HG02588 (cell line): ENCODE measurements at regions not wholly inside any gene's neighbourhood (a gene's known extent, or its start where the extent isn't known, plus 50 kb on each side); places are given as distances from the start of the nearest gene placed in this dataset.

Source experiments
- ATAC-seq: cut with Tn5 transposase; IDR thresholded peaks from one replicate; pipeline ENCODE4 v1.9.1; 2021; ENCODE audit warnings: mild to moderate bottlenecking, moderate library complexity; ENCODE audit not compliant: unreplicated experiment

DNA sequence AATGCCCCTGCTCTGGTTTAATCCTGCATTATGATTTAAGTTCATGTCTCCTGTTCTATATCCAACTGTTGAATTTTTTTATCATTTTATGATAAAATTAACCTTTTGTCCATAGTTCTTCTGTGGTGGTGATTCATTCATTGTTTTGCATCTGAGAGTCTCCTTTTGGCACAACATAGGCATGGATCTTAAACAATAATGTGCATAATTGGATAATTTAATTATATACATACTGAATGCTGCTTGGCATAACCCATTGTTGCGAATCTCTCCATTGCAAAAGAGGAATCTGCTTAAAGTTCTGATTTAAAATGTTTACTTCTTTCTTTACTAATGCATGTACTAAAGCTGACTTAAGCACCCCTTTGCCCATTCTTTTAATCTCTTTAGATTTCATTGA, 2788.4 kb downstream of the PCDH9 start:
- no peak for ATAC-seq

DNA sequence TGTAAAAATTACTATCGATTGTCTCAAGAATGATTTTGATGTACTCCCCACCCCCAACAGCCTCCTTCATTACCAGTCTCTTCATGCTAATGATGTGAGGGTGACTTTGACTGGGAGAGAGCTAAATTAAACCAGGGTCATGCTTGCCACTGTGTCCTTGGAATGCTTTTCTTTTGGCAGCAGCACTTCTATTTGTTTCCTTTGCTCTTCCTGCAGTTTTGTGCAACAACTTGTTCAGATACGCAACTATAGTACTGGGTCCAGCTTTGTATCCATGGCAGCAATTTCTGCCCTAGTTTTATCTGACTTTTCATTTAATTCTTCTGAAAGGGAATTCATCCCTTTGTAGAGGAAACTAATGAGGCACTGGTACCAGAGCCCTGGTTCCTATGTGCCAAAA, 2792.1 kb downstream of the PCDH9 start:
- ATAC-seq = no peak

DNA sequence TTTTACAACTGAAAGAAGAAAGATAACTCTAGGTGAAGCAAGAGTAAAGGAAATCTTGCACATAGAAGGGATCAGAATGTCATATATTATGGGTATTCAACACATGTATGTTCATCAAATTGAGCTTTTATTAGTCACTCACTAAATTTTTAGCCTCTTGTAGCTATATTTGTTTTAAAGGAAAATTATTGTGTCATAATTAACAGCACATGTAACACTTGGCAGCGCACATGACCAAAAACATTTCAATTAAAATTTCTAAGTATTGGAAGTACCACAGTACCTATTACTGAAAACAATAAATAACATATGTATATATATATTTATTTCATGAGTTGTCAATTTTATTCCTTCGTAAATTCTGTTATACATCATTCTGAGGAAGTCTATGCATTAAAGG, 2800.4 kb downstream of the PCDH9 start:
- no peak for ATAC-seq

DNA sequence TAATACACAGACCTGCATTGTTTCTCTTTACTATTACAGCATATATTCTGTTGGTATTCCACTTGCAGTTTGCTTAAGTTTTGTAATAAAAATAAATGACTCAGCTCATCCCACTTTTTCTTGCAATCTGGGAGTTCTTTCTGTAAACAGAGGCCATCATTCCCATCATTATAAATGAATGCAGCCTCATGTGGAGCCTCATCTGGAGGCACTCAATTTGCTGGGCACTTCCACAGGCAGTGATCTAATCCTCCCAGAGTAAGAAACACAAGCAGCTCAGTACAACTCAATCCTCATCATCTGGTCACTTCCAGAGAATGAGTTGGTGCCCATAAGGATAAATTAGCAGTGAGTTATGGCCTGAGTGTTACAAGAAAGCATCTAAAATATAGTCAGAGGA, 2801.9 kb downstream of the PCDH9 start:
- ATAC-seq = no peak

DNA sequence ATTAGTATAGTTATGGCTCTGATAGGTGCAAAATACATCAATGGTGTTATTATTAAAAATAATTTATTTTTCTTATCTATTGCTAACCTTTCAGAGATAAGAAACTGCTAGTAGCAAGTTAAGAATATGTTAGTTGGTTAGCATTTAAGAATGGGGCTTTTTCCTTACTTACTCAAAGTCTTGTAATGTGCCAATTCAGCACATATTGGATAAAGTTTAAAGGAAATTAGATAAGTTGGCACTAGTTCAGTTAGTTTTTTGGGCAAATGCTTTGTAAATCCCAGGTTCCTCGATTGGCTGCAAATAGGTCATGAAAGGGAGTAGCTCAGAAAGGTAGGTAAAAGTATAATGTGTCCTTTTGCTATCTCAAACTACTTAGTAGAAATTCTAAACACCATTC, 2806.7 kb downstream of the PCDH9 start:
- ATAC-seq = no peak

DNA sequence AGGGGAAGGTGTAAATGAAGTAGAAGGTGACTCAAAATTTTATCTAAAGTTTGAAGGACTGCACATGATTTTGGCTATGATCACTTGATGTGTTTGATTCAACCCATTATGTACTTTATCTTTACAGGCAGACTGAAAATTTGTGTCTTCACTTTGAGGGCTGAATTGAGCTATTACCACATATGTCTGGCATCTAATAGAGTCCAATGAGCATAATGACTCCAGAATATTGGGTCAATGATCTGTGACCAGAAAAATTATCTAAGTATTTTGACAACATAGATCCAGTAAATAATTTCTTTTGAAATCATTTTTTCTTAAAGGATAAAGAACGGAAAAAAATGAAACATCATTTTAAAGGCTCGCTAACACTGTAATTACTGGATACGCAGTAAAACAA, 2810.0 kb downstream of the PCDH9 start:
- no peak for ATAC-seq

DNA sequence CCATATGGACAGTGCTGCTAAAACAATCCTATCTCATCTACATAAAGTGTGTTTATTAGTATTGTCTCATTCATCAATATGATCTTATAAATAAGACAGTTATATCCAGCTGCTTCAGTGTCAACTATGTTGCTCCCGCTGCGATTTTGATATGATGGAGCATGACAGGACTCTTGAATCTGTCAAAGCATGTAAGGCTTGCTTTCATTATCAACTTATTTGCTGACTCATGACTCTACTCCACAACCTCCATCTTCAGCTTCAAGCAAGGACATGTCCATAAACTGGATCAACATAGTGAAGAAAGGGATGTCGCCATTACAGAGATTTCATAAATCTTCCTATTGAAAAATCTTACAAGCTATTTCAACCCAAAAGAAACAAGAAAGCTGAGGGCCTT, 2812.6 kb downstream of the PCDH9 start:
- no peak for ATAC-seq

DNA sequence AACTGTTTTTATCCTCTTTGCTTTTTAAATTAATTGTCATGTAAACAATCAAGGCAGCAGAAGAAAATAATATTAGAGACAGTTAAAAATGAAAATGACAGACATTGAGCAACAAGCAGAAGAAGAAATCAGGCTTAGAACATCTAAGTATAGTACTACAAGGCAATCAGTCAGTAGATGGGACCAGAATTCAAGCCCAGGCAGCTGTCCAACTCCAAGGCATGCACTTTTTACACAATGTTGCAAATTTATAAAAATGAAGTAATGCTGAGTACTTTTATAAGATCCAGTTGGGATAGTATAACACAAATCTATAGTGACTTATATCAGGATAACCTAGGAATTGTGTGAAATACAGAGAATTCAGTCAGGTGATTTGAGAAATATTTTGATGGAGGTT, 2815.8 kb downstream of the PCDH9 start:
- ATAC-seq = no peak

DNA sequence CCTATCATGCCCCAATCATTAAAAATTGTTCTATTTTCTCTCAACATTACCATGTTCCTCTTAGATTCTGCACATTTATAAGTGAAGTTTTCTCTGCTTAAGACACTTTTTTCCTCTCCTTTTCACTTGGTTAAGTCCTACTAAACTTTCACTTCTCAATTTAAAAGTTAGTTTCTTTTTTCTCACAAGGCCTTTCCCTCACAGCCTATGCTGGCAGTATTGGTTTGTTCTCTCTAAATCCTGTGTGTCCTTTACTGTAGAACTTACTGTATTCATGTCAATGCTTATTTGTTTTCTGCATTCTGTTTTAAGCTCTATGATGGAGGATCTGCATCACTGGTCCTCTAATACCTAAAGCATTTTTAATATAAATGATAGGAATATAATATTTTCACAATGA, 2816.6 kb downstream of the PCDH9 start:
- no peak for ATAC-seq

DNA sequence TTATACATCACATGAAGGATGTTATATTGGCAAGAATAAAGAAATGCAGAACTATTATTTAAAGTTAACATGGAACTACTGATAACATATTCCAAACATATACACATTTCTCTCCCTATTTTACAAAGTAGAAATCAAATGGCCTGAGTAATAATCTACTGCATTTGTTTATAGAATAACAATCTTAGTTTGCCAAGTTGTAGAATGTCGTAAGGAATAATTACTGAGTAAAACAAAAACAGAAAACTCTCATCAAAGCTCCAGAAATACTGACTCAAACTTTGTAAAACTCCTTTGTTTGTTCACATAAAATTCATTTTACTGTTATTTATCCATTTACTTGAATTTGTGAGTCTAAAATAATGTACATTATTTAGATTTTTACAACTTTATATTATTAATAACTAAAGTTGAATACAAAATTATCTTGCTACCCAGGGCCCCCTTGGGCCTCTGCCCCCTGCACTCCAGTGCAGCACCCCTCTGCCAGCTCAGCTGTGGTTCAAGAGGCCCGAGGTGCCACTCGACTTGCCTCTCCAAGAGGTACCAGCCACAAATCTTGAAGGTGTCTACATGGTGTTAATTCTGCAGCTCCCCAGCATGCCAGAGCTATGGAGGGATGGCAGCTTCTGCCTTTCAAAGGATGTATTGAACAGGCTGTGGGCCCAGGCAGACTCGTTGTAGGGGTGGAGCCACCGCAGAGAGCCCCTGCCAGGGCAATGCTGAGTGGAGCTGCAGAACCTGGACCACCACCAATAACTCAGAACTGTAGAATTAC, 2819.7 kb downstream of the PCDH9 start:
- no peak for ATAC-seq

DNA sequence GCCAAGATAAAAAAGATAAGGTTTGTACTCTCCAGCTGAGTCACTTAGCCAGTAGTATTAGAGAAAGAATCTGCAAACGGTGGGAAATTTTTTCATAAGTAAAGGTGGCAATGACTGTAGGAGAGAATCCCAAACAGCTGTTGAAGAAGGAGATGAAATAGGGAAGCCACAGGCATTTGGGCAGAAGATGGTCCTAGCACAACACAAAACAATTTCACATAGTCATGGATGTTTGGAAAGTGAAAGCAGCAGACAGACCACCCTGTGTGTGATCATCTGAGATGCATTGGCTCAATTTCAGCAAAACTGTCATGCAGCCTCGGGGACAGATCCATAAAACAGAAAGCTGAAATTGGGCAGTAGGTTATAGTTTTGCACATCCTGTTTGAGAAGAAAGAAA, 2832.4 kb downstream of the PCDH9 start:
- ATAC-seq = no peak

DNA sequence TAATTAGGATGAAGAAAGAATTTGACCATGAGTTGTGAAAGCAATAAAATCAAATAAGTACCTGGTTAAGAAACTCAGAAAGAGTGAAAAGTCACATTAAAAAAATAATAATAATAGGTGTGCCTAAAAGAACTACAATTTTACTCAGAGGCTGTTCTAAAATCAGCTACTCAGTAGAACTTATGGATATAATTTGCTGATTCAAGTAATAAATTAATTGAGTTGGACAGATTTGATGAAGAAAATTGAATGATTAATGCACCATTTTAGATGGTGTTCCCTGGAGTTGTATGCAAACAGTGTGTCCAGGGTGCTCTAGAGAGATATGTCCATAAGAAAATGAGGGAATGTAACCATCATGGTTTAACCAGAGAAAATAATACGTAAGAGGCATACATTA, 2852.5 kb downstream of the PCDH9 start:
- ATAC-seq = no peak

DNA sequence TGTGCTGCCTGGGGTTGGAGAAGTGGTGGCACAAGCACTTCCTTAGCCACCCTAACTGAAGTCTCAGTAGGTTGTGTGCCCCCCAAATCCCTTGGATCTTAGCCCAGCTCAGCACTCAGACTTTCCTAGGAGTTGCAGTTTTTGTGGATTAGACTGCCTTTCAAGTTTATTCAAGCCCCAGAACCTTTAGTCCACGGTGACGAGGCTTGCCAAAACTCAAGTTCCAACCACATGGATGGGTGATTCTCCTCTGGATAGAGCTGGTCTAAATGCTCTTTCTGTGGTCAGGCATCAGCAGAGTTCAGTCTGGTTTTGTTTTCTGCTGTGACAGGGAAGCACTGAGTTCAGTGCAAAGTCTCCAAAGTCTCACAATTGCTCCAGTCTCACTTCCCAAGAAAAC, 2858.7 kb downstream of the PCDH9 start:
- no peak for ATAC-seq

DNA sequence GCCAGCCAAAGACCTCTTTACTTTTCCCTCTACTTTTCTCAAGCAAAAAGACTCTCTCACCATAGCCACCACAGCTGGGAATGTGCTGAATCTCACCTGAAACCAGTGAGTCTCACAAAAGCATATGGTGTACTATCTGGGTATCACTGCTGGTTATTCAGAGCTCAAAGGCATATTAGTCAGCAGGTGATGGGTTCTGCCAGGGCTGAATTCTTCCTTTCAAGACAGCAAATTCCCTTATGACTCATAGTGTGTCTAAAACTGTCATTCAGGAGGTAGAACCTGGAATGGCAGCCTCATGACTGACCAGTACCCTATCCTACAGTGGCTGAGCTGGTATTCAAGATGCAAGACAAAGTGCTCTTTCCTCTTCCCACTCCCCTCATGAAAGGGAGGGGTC, 2859.1 kb downstream of the PCDH9 start:
- no peak for ATAC-seq

DNA sequence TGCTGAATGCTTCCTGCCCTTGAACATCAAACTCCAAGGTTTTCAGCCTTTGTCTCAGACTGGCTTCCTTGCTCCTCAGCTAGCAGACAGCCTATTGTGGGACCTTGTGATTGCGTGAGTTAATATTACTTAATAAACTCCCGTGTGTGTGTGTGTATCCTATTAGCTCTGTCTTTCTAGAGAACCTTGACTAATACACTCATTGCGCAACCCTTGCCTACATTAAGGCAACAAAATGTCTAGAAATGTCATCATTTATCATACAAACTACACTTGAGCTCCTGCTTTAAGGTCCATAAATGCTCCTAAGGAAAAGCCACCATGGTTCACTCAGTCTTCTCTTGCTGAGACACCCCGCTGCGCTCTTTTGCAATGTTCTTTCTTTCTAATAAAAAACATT, 2861.0 kb downstream of the PCDH9 start:
- ATAC-seq = no peak

DNA sequence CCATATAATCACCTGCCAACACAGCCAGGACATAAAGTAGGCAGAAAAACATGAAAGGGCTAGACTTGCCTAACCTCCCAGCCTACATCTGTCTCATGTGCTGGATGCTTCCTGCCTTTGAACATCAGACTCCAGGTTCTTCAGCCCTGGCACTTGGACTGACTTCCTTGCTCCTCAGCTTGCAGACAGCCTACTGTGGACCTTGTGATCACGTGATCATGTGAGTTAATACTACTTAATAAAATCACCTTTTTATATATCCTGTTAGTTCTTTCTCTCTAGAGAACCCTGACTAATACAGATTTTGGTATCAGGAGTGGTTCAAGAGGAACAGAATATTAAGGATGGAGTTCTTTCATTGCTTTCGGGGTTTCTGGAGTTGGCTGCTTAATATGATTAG, 2867.6 kb downstream of the PCDH9 start:
- ATAC-seq = no peak

DNA sequence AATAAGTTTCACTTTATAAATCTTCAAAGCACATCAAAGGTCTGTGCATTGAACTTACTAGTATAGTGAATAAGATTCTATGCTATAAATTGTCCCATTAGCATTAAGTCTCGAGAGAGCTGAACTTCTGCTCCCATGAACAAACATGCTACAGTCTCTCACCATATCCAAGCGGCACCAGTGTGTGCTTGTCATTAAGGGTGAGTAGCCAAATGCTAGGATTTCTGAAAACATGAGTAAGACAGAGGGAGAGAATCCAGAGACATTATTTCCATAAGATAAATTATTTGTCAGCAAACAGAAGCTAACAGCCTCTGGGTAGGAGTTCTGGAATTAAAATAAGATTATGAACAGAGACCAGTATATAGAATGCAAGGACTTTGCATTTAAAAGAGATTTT, 2882.5 kb downstream of the PCDH9 start:
- ATAC-seq = no peak

DNA sequence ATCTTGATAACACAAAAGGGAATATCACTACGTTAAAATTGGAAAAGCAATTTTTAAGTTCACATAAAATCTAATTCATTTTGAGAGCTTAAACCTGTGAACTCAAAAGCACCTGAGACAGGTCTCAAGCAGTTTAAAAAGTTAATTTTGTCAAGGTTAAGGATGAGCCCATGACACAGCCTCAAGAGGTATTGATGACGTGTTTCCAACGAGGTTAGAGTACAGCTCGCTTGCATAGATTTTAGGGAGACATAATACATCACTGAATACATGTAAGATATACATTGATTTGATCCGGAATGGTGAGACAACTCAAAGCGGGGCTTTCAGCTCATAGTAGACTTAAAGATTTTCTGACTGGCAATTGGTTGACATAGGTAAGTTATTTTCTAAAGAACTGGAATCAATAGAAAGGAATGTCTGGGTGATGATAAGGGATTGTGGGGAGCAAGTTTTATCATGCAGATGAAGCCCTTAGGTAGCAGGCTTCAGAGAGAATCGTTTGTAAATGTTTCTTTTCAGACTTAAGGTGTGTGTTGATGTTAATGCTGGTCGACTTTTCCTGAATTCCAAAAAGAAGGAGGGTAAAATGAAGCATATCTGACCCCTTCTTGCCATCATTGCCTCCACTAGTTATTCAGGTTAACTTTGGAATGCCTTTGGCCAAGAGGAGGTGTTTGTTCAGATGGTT, 2890.6 kb downstream of the PCDH9 start:
- ATAC-seq = no peak

DNA sequence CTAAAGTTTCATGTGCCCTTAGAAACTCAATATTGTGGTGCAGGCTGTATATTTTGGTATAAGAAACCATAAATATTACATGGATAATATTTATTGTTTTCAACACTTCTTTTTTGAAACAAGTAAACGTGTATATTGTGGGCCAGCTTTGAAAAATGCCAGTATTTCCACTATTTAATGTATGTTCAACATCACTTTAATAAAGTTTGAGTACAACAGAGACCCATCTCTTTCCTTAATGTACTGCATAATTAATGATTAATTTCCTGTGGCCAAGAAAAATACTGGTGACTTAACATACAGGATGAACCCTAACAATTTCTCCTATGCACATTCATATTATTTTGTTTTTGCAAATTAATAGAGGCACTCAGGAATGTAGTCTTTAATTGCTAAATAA, 2891.5 kb downstream of the PCDH9 start:
- no peak for ATAC-seq

DNA sequence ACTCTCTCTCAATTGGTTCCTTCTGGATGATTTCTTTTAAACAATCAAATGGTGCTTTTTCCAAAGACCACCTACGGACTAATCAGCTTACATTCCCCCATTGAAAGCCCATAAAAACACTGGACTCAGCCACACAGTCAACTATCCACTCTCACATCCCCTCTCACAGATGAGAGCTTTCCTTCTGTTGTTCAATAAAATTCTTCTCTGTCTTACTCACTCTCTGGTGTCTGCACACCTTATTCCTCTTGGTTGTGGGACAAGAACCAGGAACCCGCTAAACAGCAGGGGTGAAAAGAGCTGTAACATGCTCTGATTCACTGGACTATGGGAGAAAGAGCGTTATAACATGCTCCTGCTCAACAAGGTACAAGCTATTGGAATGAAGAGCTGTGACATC, 2896.2 kb downstream of the PCDH9 start:
- no peak for ATAC-seq

DNA sequence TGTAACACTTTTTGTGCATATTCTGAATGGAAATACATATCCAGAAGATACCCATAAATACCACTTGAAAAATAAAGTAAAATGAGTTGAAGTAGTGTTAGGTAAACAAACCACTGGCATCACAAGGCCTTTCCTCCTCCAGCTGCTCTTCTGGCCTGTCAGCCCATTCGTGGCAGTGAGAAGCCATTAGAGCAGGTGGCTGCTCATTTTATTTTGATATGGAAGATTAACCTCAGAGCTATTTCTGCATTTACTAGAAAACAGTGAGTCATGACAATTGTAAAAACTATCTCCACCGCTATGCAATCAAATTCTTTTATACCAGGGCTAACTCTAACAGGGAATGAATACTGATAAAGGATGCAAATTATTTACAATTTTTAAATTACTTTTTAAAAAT, 2898.1 kb downstream of the PCDH9 start:
- no peak for ATAC-seq

DNA sequence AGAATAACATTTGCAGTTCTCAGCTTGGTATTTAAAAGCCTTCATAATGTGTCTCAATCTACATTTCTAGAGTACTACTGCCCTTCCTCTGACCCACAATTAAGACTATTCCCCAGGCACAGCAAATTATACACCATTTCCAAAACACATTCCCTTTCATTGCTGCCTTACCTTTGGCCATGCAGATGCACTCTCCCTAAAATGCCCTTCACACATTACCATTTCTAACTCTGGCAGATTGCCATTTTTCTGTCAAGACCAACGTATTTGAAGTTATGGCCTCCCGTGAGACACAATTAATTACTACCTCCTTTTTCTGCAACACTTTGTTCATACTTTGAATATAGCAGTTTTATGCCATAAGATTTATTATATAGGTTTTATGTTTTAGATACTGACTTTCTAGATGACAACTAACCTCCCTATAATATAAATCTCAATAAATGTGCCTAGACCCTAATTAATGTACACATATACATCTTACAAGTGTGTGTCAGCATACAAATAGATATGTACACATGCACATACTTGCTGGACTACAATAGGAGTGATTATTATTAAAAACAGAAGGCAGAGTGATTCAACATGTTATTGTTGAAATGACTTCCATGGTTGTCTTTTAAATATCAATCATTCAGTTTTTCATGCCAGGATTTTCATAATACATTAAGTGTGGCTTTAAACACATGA, 2902.5 kb downstream of the PCDH9 start:
- ATAC-seq = no peak
